GM19455 (cell line): ENCODE measurements at regions not wholly inside any gene's neighbourhood (a gene's known extent, or its start where the extent isn't known, plus 50 kb on each side); places are given as distances from the start of the nearest gene placed in this dataset.

Experiments
- ATAC-seq: cut with Tn5 transposase; IDR thresholded peaks from one replicate; pipeline ENCODE4 v1.9.1; 2021; ENCODE audit not compliant: unreplicated experiment

GRCh38 chr6:148231572-148231971 lies 111.1 kb upstream of the SASH1 start:
- ATAC-seq, result no peak

- no peak for ATAC-seq
These were observed 107.2 kb upstream of the SASH1 start for GRCh38 chr6:148235446-148235845.

- ATAC-seq, result no peak
These were observed 103.9 kb upstream of the SASH1 start for GRCh38 chr6:148238713-148239112.

GRCh38 chr6:148239215-148239614 lies 103.4 kb upstream of the SASH1 start:
- ATAC-seq, result no peak

- no peak for ATAC-seq
These were observed 102.7 kb upstream of the SASH1 start for GRCh38 chr6:148239801-148240460.

- ATAC-seq, result no peak
These were observed 102.2 kb upstream of the SASH1 start for GRCh38 chr6:148240461-148240840.

GRCh38 chr6:148240861-148241477 lies 101.7 kb upstream of the SASH1 start:
- no peak for ATAC-seq

GRCh38 chr6:148242180-148242579 lies 100.5 kb upstream of the SASH1 start:
- ATAC-seq, result no peak

- ATAC-seq, result no peak
These were observed 98.3 kb upstream of the SASH1 start for GRCh38 chr6:148244217-148244935.

GRCh38 chr6:148247386-148248063 lies 95.1 kb upstream of the SASH1 start:
- ATAC-seq, result no peak

GRCh38 chr6:148249160-148249559 lies 93.5 kb upstream of the SASH1 start:
- no peak for ATAC-seq

- ATAC-seq, result no peak
These were observed 92.8 kb upstream of the SASH1 start for GRCh38 chr6:148249679-148250375.

GRCh38 chr6:148250975-148251685 lies 91.5 kb upstream of the SASH1 start:
- no peak for ATAC-seq

- ATAC-seq, result no peak
These were observed 90.7 kb upstream of the SASH1 start for GRCh38 chr6:148251891-148252290.

GRCh38 chr6:148257810-148258209 lies 84.8 kb upstream of the SASH1 start:
- ATAC-seq, result no peak

- no peak for ATAC-seq
These were observed 83.8 kb upstream of the SASH1 start for GRCh38 chr6:148258868-148259267.

GRCh38 chr6:148261470-148261869 lies 81.2 kb upstream of the SASH1 start:
- ATAC-seq, result no peak

GRCh38 chr6:148263010-148263409 lies 79.6 kb upstream of the SASH1 start:
- no peak for ATAC-seq

- ATAC-seq, result no peak
These were observed 78.7 kb upstream of the SASH1 start for GRCh38 chr6:148263961-148264360.

- ATAC-seq, result no peak
These were observed 77.6 kb upstream of the SASH1 start for GRCh38 chr6:148265054-148265453.

- no peak for ATAC-seq
These were observed 73.3 kb upstream of the SASH1 start for GRCh38 chr6:148269386-148269785.
